SK-N-MC (cell line): ENCODE measurements at regions not wholly inside any gene's neighbourhood (a gene's known extent, or its start where the extent isn't known, plus 50 kb on each side); places are given as distances from the start of the nearest gene placed in this dataset.

ENCODE experiments used
- DNase-seq: peaks from one replicate; pipeline ENCODE4 v3.0.0-alpha.2; 2011; ENCODE audit warnings: low read depth, low spot score
- H3K27ac ChIP-seq: fragments of 200-600 bp; sonication (generic); 2 replicates; pipeline ENCODE4 v1.5.1; 2016; ENCODE audit warnings: mixed run types
- H3K36me3 ChIP-seq: fragments of 200-600 bp; sonication (generic); 2 replicates; pipeline ENCODE4 v1.6.1; 2017; ENCODE audit warnings: antibody characterized with exemption, low read length, mixed read lengths; ENCODE audit not compliant: insufficient read depth
- H3K4me3 ChIP-seq: fragments of 200-600 bp; sonication (generic); 2 replicates; pipeline ENCODE4 v1.5.1; 2016
- H3K9ac ChIP-seq: fragments of 200-600 bp; sonication (generic); 2 replicates; pipeline ENCODE4 v1.8.0; 2017; ENCODE audit warnings: mixed run types, mixed read lengths; ENCODE audit not compliant: insufficient read length
- H3K9me3 ChIP-seq: fragments of 200-600 bp; sonication (generic); 2 replicates; pipeline ENCODE4 v1.6.1; 2017; ENCODE audit warnings: low read depth, mild to moderate bottlenecking, antibody characterized with exemption, low read length, moderate library complexity, mixed read lengths
- EZH2 ChIP-seq: fragments of 200-600 bp; sonication (generic); IDR thresholded peaks from one replicate; pipeline ENCODE4 v1.6.1; 2017; ENCODE audit warnings: antibody characterized with exemption
- FOXP2 ChIP-seq: optimal IDR thresholded peaks from 2 replicates; pipeline ENCODE3; 2011; ENCODE audit warnings: mild to moderate bottlenecking, moderate library complexity; ENCODE audit not compliant: insufficient read depth; ENCODE audit errors: extremely low read length, control extremely low read depth
- POLR2AphosphoS5 ChIP-seq: IDR thresholded peaks from 2 replicates; pipeline ENCODE4 v1.6.1; 2012; ENCODE audit warnings: mild to moderate bottlenecking, low read depth, low read length, borderline replicate concordance

GRCh38 chr2:6442252-6442985 is 423.3 kb downstream of the CMPK2 start:
- no peaks in the 10 kb centered on the region for H3K9me3 ChIP-seq
- no peak for DNase-seq
- no peak overlapping the region for H3K9ac ChIP-seq
- H3K36me3 ChIP-seq: no peaks in the 10 kb centered on the region
- no peak overlapping the region for H3K27ac ChIP-seq
- no peak overlapping the region for H3K4me3 ChIP-seq
- TF ChIP-seq EZH2 (no peak), FOXP2 (no peak), POLR2AphosphoS5 (no peak)

- H3K36me3 ChIP-seq: no peaks in the 10 kb centered on the region
- H3K9ac ChIP-seq: no peak overlapping the region
- H3K27ac ChIP-seq: no peak overlapping the region
- no peaks in the 10 kb centered on the region for H3K9me3 ChIP-seq
- H3K4me3 ChIP-seq: no peak overlapping the region
- DNase-seq: no peak
- no peak for TF ChIP-seq FOXP2
- TF ChIP-seq EZH2: no peak
- no peak for TF ChIP-seq POLR2AphosphoS5
These were observed 422.5 kb downstream of the CMPK2 start for GRCh38 chr2:6443061-6443823.

GRCh38 chr2:6444514-6444913 is 421.2 kb downstream of the CMPK2 start:
- H3K9ac ChIP-seq: no peak overlapping the region

GRCh38 chr2:6445156-6445555 is 420.6 kb downstream of the CMPK2 start:
- H3K9me3 ChIP-seq: no peaks in the 10 kb centered on the region
- no peak overlapping the region for H3K4me3 ChIP-seq
- no peak for DNase-seq
- H3K36me3 ChIP-seq: no peaks in the 10 kb centered on the region
- no peak overlapping the region for H3K27ac ChIP-seq
- no peak for TF ChIP-seq EZH2
- no peak for TF ChIP-seq FOXP2
- TF ChIP-seq POLR2AphosphoS5: no peak
- H3K9ac ChIP-seq: no peak overlapping the region

More at GRCh38 chr2:6444514-6444913, 421.2 kb downstream of the CMPK2 start:
- TF ChIP-seq POLR2AphosphoS5 (no peak), FOXP2 (no peak), EZH2 (no peak)
- DNase-seq: no peak
- no peak overlapping the region for H3K4me3 ChIP-seq
- no peaks in the 10 kb centered on the region for H3K9me3 ChIP-seq
- no peaks in the 10 kb centered on the region for H3K36me3 ChIP-seq
- no peak overlapping the region for H3K27ac ChIP-seq

- H3K27ac ChIP-seq: no peak overlapping the region
- no peak for DNase-seq
These were observed 418.6 kb downstream of the CMPK2 start for GRCh38 chr2:6446938-6447608.

GRCh38 chr2:6448893-6449292 is 416.8 kb downstream of the CMPK2 start:
- H3K9ac ChIP-seq: no peak overlapping the region
- TF ChIP-seq POLR2AphosphoS5 (no peak), FOXP2 (no peak), EZH2 (no peak)
- no peak for DNase-seq
- H3K4me3 ChIP-seq: no peak overlapping the region
- H3K9me3 ChIP-seq: no peaks in the 10 kb centered on the region
- no peak overlapping the region for H3K27ac ChIP-seq
- H3K36me3 ChIP-seq: no peaks in the 10 kb centered on the region

More at GRCh38 chr2:6446938-6447608, 418.6 kb downstream of the CMPK2 start:
- Histone ChIP-seq H3K4me3 (no peak overlapping the region), H3K9me3 (no peaks in the 10 kb centered on the region), H3K36me3 (no peaks in the 10 kb centered on the region), H3K9ac (no peak overlapping the region)
- TF ChIP-seq POLR2AphosphoS5 (no peak), FOXP2 (no peak), EZH2 (no peak)

- Histone ChIP-seq H3K9me3 (no peaks in the 10 kb centered on the region), H3K36me3 (no peaks in the 10 kb centered on the region), H3K4me3 (no peak overlapping the region), H3K9ac (no peak overlapping the region), H3K27ac (no peak overlapping the region)
- TF ChIP-seq FOXP2: no peak
- no peak for TF ChIP-seq EZH2
- TF ChIP-seq POLR2AphosphoS5: no peak
- DNase-seq: no peak
These were observed 416.4 kb downstream of the CMPK2 start for GRCh38 chr2:6449343-6449742.
